ENCODE measurements at regions not wholly inside any gene's neighbourhood (a gene's known extent, or its start where the extent isn't known, plus 50 kb on each side); places are given as distances from the start of the nearest gene placed in this dataset.

DNA sequence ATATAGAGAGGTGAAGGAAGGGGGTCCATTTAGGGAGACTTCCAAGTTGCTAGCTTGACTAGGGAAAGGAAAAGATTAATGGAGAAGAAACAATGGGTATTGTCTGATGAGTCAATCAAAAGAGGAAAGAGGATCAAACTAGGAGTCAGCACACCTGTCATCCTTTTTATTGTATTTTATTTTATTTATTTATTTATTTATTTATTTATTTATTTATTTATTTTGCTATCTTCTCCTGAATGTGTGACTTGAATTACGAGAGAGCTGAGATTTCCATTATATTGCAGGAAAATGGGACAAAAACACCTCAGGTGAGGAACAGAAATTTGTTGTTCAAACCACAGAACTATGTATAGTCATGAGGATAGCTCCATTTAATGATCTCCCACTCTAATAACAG lies 58.9 kb downstream of the NUDT11 start:
- H3K27ac ChIP-seq = no peak overlapping the region
- TF ChIP-seq, protein P1, sequence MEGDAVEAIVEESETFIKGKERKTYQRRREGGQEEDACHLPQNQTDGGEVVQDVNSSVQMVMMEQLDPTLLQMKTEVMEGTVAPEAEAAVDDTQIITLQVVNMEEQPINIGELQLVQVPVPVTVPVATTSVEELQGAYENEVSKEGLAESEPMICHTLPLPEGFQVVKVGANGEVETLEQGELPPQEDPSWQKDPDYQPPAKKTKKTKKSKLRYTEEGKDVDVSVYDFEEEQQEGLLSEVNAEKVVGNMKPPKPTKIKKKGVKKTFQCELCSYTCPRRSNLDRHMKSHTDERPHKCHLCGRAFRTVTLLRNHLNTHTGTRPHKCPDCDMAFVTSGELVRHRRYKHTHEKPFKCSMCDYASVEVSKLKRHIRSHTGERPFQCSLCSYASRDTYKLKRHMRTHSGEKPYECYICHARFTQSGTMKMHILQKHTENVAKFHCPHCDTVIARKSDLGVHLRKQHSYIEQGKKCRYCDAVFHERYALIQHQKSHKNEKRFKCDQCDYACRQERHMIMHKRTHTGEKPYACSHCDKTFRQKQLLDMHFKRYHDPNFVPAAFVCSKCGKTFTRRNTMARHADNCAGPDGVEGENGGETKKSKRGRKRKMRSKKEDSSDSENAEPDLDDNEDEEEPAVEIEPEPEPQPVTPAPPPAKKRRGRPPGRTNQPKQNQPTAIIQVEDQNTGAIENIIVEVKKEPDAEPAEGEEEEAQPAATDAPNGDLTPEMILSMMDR (IDR thresholded peaks at IDR 0.05; ENCODE audit: low read depth, low read length) = no peak
- H3K27me3 ChIP-seq = no peaks in the 10 kb centered on the region
- H3K4me1 ChIP-seq (ENCODE audit: low read depth) = no peaks in the 10 kb centered on the region
- no peak for DNase-seq (ENCODE audit: low read depth in 1 of 2, low spot score in 1 of 2)
- H3K36me3 ChIP-seq = no peaks in the 10 kb centered on the region
- H3K9me3 ChIP-seq (ENCODE audit: low read depth) = peaks cover 6% of the 10 kb centered on the region
- no peak overlapping the region for H3K4me3 ChIP-seq

DNA sequence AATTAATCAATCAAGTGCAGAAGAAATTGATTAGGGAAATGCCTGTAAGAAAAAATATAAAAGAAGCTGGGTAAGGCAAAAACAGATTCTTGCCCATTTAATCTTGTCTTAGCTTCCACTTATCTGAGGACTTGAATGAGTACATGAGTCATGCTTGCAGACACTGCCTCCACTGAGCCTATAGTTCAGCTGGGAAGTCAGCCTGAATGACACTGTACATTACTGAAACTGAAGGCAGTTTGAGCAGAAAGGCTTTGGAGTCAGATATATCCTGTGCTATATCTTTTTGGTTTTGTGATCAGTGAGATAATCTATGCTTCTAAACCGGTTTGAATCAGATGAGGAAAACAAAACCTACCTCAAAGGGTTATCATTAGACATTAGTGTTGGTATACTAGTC lies 61.3 kb downstream of the NUDT11 start:
- Histone ChIP-seq H3K27me3 (no peaks in the 10 kb centered on the region), H3K27ac (no peak overlapping the region), H3K9me3 (ENCODE audit: low read depth) (peaks cover 6% of the 10 kb centered on the region), H3K4me3 (no peak overlapping the region), H3K36me3 (no peaks in the 10 kb centered on the region), H3K4me1 (ENCODE audit: low read depth) (no peaks in the 10 kb centered on the region)
- no peak for DNase-seq (ENCODE audit: low read depth in 1 of 2, low spot score in 1 of 2)
- TF ChIP-seq, protein P1 (IDR thresholded peaks at IDR 0.05; ENCODE audit: low read depth, low read length) = no peak

DNA sequence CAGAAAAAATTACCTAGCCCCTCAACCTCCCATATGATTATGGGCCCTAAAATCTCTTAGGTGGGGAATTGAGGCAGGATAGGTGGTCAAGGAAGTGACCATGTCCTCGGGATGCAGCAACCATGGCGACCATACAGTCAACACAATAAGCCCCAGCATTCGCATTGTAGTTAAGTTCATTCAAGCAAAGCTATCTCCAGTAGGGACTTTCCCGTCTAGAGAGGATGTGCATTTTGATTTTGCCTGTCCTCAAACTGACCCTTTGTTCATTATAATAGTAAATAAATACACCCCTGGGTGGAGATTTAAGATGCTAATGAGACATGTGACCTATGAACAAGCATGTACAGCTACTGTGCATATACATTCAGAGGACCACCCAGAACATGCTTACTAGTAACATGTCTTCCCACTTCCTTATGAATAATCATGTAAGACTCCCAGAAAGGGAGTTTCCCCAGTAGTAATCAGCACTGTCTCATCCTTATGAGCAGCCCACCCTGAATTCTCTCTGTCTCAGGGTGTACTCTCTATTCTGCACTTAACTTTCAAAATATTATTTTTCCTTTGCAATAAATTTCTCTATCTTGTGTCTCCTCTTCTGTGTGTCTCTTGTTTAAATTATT lies 74.3 kb downstream of the NUDT11 start:
- H3K27me3 ChIP-seq = no peaks in the 10 kb centered on the region
- no peak overlapping the region for H3K27ac ChIP-seq
- no peaks in the 10 kb centered on the region for H3K4me1 ChIP-seq (ENCODE audit: low read depth)
- TF ChIP-seq, protein P1 (IDR thresholded peaks at IDR 0.05; ENCODE audit: low read depth, low read length) = no peak
- DNase-seq (ENCODE audit: low read depth in 1 of 2, low spot score in 1 of 2) = no peak
- no peak overlapping the region for H3K4me3 ChIP-seq
- no peaks in the 10 kb centered on the region for H3K9me3 ChIP-seq (ENCODE audit: low read depth)
- H3K36me3 ChIP-seq = no peaks in the 10 kb centered on the region

DNA sequence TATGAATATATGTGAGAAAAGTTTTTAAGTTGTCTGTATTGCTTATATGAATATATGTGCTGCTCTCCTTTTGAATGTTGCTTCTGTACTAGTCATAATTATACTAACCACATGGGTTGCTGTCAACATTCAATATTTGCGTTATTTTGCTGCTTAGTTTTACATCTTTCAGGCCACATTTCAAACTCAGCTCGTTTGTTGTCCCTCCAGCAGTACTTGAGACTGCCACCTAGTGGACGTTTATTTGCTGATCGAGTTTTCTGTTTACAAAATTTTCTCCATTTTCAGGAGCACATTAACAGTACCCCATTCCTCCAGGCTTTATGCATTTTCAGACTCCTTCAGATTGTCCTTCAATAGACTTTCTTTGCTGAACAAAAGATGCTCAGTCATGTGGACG lies 75.8 kb downstream of the NUDT11 start:
- H3K27me3 ChIP-seq = no peaks in the 10 kb centered on the region
- H3K4me3 ChIP-seq = no peak overlapping the region
- H3K4me1 ChIP-seq (ENCODE audit: low read depth) = no peaks in the 10 kb centered on the region
- H3K36me3 ChIP-seq = no peaks in the 10 kb centered on the region
- DNase-seq (ENCODE audit: low read depth in 1 of 2, low spot score in 1 of 2) = peak; percentile 58 to 59
- TF ChIP-seq, protein P1 (IDR thresholded peaks at IDR 0.05; ENCODE audit: low read depth, low read length) = peak; percentile 54
- H3K9me3 ChIP-seq (ENCODE audit: low read depth) = no peaks in the 10 kb centered on the region
- no peak overlapping the region for H3K27ac ChIP-seq

DNA sequence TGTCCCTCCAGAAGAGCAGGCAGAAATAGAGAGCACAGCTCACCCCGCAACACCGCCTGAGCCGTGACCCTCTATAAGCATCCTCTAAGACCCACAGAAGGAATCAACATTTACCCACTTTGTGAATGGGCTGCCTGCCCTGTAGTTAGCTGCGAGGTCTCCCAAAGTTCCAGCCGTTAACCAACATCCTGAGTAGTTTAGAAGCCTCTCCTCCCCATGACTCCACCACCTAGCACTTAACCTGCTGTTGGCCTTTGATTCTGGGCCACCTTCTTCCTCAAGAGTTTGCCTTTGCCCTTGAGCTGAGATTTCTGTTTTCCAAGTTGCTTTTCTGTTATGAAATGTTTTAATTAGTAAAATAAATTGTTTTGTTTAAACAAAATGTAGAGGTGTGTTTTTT lies 75.8 kb downstream of the NUDT10 start:
- H3K4me1 ChIP-seq (ENCODE audit: low read depth) = no peaks in the 10 kb centered on the region
- no peak overlapping the region for H3K4me3 ChIP-seq
- no peaks in the 10 kb centered on the region for H3K9me3 ChIP-seq (ENCODE audit: low read depth)
- no peak overlapping the region for H3K27ac ChIP-seq
- TF ChIP-seq, protein P1 (IDR thresholded peaks at IDR 0.05; ENCODE audit: low read depth, low read length) = no peak
- no peaks in the 10 kb centered on the region for H3K36me3 ChIP-seq
- no peaks in the 10 kb centered on the region for H3K27me3 ChIP-seq
- no peak for DNase-seq (ENCODE audit: low read depth in 1 of 2, low spot score in 1 of 2)

Measured in cardiac muscle cell (in vitro differentiated cells and primary cell).